MV-4-11 (cell line): ENCODE measurements at regions not wholly inside any gene's neighbourhood (a gene's known extent, or its start where the extent isn't known, plus 50 kb on each side); places are given as distances from the start of the nearest gene placed in this dataset.
"Not testable (repeated sequence)": the region's sequence is repeated elsewhere in the genome, so short reads cannot be mapped to it uniquely, and the experiment has no call there.

Experiments
- DNase-seq: peaks from one replicate; lab custom pipeline; 2025; lab: John Stamatoyannopoulos, UW

DNA sequence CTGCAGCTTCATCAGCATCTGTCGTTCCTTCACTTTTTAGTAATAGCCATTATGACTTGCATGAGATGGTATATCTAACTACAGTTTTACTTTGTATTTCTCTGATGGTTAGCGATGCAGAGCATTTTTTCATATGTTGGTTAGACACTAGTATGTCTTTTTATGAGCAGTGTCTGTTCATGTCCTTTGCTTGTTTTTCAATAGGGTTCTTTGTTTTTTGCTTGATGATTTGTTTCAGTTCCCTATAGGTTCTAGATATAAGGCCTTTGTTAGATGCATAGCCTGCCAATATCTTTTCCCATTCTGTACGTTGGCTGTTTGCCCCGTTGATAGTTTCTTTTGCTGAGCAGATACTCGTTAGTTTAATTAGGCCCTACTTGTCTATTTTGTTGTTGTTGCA, 487.2 kb upstream of the BCHE start:
- DNase-seq, result no peak

DNA sequence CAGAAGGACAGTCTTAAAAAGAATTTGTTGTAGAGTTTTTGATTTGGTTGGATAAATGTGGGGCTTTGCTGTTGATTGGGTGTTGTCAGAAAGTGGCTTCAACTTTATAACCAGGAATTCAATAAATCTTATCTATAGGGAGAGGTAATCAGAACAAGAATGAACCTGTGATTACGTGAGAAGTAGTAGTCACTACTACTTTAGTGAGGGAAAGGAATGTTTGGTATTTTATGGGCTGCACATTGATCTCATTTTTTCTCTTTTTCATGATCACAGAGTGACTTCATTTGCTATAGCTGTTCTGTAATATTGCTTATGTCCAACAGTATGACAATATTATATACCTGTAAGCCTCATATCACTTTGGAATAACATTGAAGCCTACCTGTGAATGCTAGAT, 485.2 kb upstream of the BCHE start:
- no peak for DNase-seq

DNA sequence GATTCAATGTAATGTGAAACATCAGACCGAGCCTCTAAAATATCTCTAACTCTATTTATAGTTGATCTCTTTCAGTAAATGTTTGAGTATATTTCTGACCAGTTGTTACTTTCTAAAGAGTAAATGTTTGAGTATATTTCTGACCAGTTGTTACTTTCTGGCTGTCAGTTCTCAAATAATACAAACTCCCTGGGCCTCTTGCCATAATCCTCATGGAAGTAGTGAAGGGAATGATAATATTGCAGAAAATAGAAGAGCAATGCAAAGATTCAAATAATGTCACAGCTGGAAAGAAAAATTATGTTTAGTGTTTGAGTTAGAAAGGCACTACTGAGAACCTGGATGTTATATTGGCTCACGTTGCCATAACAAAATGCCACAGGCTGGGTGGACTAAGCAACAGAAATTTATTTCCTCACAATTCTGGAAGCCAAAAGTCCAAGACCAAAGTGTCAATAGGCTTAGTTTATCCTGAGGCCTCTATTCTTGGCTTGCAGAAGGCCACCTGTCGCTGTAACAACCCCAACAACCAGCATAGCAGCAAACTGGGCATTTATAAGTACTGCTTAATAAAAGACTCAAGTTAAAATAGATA, 470.6 kb upstream of the BCHE start:
- no peak for DNase-seq

GRCh38 chr3:166304584-166304983, 467.4 kb upstream of the BCHE start:
- DNase-seq, result no peak

GRCh38 chr3:166303681-166304080, 466.5 kb upstream of the BCHE start:
- no peak for DNase-seq

GRCh38 chr3:166302331-166302730, 465.1 kb upstream of the BCHE start:
- no peak for DNase-seq

- DNase-seq, result no peak
Measured at GRCh38 chr3:166296179-166296783, 459.1 kb upstream of the BCHE start.

GRCh38 chr3:166291186-166291955, 454.1 kb upstream of the BCHE start:
- DNase-seq, result no peak

DNA sequence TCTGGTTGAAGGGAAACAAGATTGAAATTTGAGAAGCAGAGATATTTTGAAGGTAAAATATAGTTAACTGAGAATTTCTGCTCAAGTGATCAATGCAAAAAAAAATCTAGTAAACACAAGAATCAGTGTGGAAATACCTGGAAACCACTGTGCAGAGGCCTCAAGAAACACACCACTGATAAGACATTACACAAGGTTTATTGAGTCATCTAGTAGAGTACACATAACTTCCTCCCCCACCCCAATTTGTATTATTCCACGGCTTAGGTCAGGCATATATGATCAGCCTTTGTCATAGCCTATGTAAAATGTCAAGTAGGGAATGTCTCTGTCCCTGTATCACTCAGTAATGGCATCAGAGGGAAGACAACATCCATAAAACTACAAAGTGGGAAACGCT, 447.8 kb upstream of the BCHE start:
- DNase-seq, result no peak

DNA sequence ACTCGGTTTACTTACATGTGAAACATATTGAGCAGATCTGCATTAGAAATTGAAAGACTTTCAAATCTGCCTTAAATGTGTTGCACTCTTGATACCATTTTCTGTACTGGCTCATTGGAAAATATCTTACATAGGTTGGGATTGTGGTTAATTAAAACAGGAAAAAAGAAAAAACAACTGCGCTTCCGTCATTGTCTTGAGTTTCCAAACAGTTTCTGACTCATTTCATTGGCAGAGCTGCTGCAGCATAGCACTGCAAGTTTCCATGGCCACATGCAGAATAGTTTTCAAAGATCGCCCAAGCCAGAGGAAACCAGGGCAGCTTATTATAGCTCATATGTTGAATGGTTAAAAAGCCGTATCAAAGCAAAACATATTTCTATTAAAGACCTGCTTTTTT, 446.6 kb upstream of the BCHE start:
- DNase-seq, result no peak

DNA sequence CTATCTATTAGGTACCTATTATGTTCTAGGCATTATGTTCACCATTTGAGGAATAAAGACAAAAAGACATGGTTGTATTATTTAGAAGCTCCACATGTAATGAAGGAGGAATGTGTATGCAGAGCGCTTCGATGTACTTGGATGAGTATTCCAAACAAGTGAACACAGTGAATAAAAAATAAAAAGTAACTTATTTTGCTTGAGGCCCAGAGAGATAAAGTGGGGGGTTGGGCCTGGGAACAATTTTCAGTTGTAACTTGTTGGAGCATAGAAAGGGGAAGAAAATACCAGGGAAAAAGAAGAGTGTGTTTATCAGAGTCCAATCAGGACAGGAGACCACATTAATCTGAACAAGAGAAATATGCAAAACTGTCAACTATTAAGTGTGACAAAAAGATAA, 445.7 kb upstream of the BCHE start:
- DNase-seq, result no peak

- DNase-seq, result no peak
Measured at GRCh38 chr3:166279636-166280035, 442.4 kb upstream of the BCHE start.

GRCh38 chr3:166275024-166275390, 437.8 kb upstream of the BCHE start:
- no peak for DNase-seq

- DNase-seq, result no peak
Measured at GRCh38 chr3:166274351-166275023, 437.3 kb upstream of the BCHE start.

DNA sequence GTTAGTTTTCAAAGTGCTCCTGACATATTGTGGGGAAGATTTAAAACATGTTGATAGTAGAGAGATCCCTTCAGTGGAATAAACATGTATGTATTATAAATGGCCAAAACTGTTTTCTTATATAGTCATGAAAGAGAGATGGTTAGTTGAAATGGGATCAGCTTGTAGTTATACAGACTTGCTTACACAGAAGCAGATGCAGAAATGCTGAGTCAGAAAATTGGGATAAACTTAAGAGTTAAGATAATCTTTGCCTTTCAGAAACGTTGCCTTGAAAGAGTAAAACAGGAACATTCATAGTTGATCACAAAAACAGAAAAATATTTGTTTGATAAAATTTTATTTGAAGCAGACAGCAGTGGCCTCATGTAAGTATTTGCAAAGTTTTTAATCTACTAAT, 433.2 kb upstream of the BCHE start:
- no peak for DNase-seq

- DNase-seq, result no peak
Measured at GRCh38 chr3:166265153-166265552, 427.9 kb upstream of the BCHE start.

- no peak for DNase-seq
Measured at GRCh38 chr3:166263460-166263859, 426.2 kb upstream of the BCHE start.

DNA sequence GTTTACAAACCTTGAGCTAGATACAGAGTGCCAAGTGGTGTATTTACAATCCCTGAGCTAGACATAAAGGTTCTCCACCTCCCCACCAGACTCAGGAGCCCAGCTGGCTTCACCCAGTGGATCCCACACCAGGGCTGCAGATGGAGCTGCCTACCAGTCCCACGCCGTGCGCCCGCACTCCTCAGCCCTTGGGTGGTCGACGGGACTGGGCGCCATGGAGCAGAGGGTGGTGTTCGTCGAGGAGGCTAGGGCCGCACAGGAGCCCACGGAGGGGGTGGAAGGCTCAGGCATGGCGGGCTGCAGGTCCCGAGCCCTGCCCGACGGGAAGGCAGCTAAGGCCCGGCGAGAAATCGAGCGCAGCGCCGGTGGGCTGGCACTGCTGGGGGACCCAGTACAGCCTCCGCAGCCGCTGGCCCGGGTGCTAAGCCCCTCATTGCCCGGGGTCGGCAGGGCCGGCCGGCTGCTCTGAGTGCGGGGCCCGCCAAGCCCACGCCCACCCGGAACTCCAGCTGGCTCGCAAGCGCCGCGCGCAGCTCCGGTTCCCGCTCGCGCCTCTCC, 421.1 kb upstream of the BCHE start:
- not testable (repeated sequence) for DNase-seq

GRCh38 chr3:166257715-166258114, 420.5 kb upstream of the BCHE start:
- DNase-seq, result no peak

GRCh38 chr3:166248784-166249183, 411.6 kb upstream of the BCHE start:
- no peak for DNase-seq

GRCh38 chr3:166243511-166243910, 406.3 kb upstream of the BCHE start:
- no peak for DNase-seq

- no peak for DNase-seq
Measured at GRCh38 chr3:166223120-166223519, 385.9 kb upstream of the BCHE start.

DNA sequence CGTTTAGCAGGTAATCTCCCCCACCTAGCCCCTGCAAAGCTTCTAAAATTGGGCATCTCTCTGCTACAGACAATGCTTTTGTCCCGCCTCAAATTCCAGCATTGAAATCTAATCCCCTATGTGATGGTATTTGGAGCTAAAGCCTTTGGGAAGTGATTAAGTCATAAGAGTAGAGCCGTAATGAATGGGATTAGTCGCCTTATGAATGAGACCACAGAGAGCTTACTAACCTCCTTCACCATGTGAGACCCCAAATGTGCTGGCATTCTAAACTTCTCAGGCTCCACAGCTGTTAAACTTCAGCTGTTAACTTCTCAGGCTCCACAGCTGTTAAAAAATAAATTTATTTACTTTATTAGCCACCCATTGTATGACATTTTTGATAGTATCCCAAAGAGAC, 374.2 kb upstream of the BCHE start:
- no peak for DNase-seq
